GM12878 (cell line): ENCODE measurements at regions not wholly inside any gene's neighbourhood (a gene's known extent, or its start where the extent isn't known, plus 50 kb on each side); places are given as distances from the start of the nearest gene placed in this dataset.

Source experiments
- DPF2 ChIP-seq: fragments of 450-650 bp; IDR thresholded peaks from 2 replicates; pipeline ENCODE4 v1.6.1; 2017; ENCODE audit warnings: mild to moderate bottlenecking
- ETV6 ChIP-seq, 2 experiments: fragments of 450-650 bp in 1 of 2; IDR thresholded peaks in 1 of 2; conservative IDR thresholded peaks in 1 of 2; 2 replicates each; pipeline ENCODE4 v1.6.1; 2014; ENCODE audit warnings: antibody characterized with exemption in 1 of 2, borderline replicate concordance in 1 of 2, low read depth in 1 of 2, mild to moderate bottlenecking in 1 of 2, moderate library complexity in 1 of 2
- EZH2 ChIP-seq: IDR thresholded peaks from 2 replicates; pipeline ENCODE4 v1.6.1; 2012; ENCODE audit warnings: low read depth, mild to moderate bottlenecking, control low read depth, inconsistent platforms, low read length, borderline replicate concordance; ENCODE audit not compliant: control insufficient read depth
- GATAD2B ChIP-seq: fragments of 450-650 bp; conservative IDR thresholded peaks from 2 replicates; pipeline ENCODE4 v1.6.1; 2017; ENCODE audit warnings: low read depth, mild to moderate bottlenecking, moderate library complexity
- POLR2AphosphoS2 ChIP-seq: IDR thresholded peaks from 2 replicates; pipeline ENCODE4 v1.6.1; 2011; ENCODE audit warnings: low read depth, mild to moderate bottlenecking, low read length, improper control_type of control experiment, moderate library complexity
- POLR2AphosphoS5 ChIP-seq: IDR thresholded peaks from 2 replicates; pipeline ENCODE4 v1.6.1; 2011; ENCODE audit warnings: mild to moderate bottlenecking, low read length, inconsistent platforms
- RAD21 ChIP-seq: IDR thresholded peaks from 2 replicates; pipeline ENCODE4 v1.6.1; 2011; ENCODE audit warnings: mild to moderate bottlenecking, low read depth, low read length, moderate library complexity; ENCODE audit not compliant: insufficient read depth
- TARDBP ChIP-seq: IDR thresholded peaks from 2 replicates; pipeline ENCODE4 v1.6.1; 2016; ENCODE audit warnings: borderline replicate concordance
- ZNF274 ChIP-seq: IDR thresholded peaks from one replicate; pipeline ENCODE4 v1.8.0; 2011; ENCODE audit not compliant: insufficient read length, insufficient read depth
- TF ChIP-seq, protein P1 (sequence below), 3 experiments: IDR thresholded peaks in 2 of 3; conservative IDR thresholded peaks in 1 of 3; 2 replicates each; pipeline ENCODE4 v1.5.1; 2011; ENCODE audit warnings: low read depth in 3 of 3, low read length in 3 of 3, mild to moderate bottlenecking in 3 of 3, control low read depth in 2 of 3, moderate library complexity in 2 of 3, inconsistent platforms in 1 of 3, mixed read lengths in 1 of 3; ENCODE audit not compliant: control insufficient read depth in 2 of 3, insufficient read depth in 1 of 3; ENCODE audit errors: extremely low read depth in 1 of 3
- TF ChIP-seq, protein P2 (sequence below): IDR thresholded peaks from 2 replicates; pipeline ENCODE4 v1.6.1; 2011; ENCODE audit warnings: low read depth, low read length, improper control_type of control experiment, borderline replicate concordance
- TF ChIP-seq, protein P3 (sequence below): fragments of 450-650 bp; IDR thresholded peaks from 2 replicates; pipeline ENCODE4 v1.6.1; 2017; ENCODE audit warnings: mild to moderate bottlenecking

DNA sequence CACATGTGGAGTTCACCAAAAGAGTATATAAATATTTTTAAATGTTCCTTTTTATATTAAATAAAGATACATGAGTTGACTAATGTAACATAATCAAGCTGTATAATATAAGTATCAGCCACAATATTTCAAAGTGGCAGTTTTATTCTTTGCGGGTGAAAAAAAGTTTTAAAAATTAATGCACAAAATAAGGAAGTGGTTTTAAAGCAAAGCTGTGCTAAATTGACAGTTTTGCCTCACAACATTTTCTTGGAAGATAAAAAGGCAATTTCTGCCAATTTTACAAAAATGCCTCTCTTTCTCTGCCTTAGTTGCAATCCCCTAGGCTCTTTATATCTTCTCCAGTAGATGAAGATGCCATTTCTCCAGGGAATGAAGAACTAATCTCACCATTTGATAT lies 719.1 kb downstream of the C12orf50 start:
- TF ChIP-seq GATAD2B (no peak), DPF2 (no peak), RAD21 (no peak), ETV6 (conservative IDR thresholded peaks at IDR 0.05 in 1 of 2, IDR thresholded peaks at IDR 0.05 in 1 of 2; ENCODE audit: borderline replicate concordance in 1 of 2, low read depth in 1 of 2) (no peak), ZNF274 (no peak), POLR2AphosphoS2 (no peak), TARDBP (no peak), POLR2AphosphoS5 (no peak), EZH2 (no peak)
- TF ChIP-seq, protein P1, sequence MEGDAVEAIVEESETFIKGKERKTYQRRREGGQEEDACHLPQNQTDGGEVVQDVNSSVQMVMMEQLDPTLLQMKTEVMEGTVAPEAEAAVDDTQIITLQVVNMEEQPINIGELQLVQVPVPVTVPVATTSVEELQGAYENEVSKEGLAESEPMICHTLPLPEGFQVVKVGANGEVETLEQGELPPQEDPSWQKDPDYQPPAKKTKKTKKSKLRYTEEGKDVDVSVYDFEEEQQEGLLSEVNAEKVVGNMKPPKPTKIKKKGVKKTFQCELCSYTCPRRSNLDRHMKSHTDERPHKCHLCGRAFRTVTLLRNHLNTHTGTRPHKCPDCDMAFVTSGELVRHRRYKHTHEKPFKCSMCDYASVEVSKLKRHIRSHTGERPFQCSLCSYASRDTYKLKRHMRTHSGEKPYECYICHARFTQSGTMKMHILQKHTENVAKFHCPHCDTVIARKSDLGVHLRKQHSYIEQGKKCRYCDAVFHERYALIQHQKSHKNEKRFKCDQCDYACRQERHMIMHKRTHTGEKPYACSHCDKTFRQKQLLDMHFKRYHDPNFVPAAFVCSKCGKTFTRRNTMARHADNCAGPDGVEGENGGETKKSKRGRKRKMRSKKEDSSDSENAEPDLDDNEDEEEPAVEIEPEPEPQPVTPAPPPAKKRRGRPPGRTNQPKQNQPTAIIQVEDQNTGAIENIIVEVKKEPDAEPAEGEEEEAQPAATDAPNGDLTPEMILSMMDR (IDR thresholded peaks at IDR 0.05 in 2 of 3, conservative IDR thresholded peaks at IDR 0.05 in 1 of 3; ENCODE audit: control insufficient read depth in 2 of 3, extremely low read depth in 1 of 3, insufficient read depth in 1 of 3, low read depth in 3 of 3, low read length in 3 of 3): no peak
- TF ChIP-seq, protein P2, sequence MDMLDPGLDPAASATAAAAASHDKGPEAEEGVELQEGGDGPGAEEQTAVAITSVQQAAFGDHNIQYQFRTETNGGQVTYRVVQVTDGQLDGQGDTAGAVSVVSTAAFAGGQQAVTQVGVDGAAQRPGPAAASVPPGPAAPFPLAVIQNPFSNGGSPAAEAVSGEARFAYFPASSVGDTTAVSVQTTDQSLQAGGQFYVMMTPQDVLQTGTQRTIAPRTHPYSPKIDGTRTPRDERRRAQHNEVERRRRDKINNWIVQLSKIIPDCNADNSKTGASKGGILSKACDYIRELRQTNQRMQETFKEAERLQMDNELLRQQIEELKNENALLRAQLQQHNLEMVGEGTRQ: no peak
- TF ChIP-seq, protein P3, sequence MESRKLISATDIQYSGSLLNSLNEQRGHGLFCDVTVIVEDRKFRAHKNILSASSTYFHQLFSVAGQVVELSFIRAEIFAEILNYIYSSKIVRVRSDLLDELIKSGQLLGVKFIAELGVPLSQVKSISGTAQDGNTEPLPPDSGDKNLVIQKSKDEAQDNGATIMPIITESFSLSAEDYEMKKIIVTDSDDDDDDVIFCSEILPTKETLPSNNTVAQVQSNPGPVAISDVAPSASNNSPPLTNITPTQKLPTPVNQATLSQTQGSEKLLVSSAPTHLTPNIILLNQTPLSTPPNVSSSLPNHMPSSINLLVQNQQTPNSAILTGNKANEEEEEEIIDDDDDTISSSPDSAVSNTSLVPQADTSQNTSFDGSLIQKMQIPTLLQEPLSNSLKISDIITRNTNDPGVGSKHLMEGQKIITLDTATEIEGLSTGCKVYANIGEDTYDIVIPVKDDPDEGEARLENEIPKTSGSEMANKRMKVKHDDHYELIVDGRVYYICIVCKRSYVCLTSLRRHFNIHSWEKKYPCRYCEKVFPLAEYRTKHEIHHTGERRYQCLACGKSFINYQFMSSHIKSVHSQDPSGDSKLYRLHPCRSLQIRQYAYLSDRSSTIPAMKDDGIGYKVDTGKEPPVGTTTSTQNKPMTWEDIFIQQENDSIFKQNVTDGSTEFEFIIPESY: no peak
